ENCODE measurements at regions not wholly inside any gene's neighbourhood (a gene's known extent, or its start where the extent isn't known, plus 50 kb on each side); places are given as distances from the start of the nearest gene placed in this dataset.

GRCh38 chr9:20291201-20291600, 331.1 kb downstream of the MLLT3 start:
- DNase-seq (ENCODE audit: low read depth in 2 of 2, low spot score in 1 of 2), result no peak

DNA sequence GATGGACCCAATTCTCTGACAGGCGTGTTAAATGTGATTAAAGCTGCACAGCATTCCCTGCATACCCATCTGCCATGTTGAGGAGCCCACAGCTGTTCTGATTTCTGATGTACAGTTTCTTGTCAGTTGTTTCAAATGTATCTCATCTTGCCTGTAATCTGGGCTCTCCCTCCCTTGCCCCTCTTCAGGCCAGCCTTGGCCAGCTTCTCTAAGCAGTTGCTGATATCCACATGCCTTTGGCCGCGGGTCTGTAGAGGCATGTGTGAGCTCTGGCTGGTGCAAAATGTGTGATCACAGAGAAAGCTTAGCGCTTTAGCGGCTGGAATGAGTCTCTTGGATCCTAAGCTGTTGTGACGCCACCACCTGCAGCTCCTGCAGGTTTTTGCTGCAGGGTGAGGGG, 332.0 kb downstream of the MLLT3 start:
- DNase-seq (ENCODE audit: low read depth in 2 of 2, low spot score in 1 of 2), result no peak

- no peak for DNase-seq (ENCODE audit: low read depth in 2 of 2, low spot score in 1 of 2)
Measured at GRCh38 chr9:20289423-20290010, 332.8 kb downstream of the MLLT3 start.

DNA sequence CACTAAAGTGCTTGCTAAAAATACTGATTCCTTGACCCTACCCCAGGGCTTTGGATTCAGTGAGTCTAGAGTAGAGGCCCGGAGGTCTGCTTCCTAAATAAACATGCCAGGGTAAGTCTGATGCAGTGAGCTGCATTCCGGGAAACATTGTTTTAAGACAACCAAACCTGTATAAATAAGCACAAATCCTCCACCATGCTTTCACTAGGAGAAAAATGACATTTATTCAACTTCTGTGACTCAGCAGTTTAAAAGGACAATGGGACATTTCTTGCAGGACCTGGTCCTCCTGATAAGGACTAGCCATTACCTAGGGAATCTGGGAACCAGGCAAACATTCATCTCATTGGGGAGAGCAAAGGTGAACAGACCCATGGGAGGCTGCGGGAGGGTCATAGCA, 335.3 kb downstream of the MLLT3 start:
- DNase-seq (ENCODE audit: low read depth in 2 of 2, low spot score in 1 of 2), result no peak

DNA sequence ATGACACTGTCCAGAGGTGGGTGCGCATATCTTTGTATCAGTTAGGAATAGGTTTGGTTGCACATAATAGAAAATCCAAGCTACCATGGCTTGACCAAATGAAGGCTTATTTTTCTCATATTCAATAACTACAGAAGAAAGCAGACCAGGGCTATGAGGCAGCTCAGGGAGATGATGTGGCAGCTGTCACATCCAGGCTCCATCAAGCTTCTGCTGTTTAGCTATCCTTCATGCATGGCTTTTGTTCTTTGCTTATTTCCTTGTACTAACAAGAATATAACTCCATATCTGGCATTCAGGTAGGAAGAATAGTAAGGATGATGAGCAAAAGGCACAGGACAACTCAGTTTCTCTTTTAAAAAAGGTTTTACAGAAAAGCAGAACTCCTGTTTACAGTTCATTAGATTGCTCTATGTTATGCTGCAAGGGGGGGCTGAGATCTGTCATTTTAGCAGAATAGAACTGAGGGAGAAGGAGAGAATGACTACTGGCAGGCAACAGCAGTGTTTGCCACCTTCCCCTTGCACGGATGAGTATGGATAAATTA, 336.1 kb downstream of the MLLT3 start:
- no peak for DNase-seq (ENCODE audit: low read depth in 2 of 2, low spot score in 1 of 2)

DNA sequence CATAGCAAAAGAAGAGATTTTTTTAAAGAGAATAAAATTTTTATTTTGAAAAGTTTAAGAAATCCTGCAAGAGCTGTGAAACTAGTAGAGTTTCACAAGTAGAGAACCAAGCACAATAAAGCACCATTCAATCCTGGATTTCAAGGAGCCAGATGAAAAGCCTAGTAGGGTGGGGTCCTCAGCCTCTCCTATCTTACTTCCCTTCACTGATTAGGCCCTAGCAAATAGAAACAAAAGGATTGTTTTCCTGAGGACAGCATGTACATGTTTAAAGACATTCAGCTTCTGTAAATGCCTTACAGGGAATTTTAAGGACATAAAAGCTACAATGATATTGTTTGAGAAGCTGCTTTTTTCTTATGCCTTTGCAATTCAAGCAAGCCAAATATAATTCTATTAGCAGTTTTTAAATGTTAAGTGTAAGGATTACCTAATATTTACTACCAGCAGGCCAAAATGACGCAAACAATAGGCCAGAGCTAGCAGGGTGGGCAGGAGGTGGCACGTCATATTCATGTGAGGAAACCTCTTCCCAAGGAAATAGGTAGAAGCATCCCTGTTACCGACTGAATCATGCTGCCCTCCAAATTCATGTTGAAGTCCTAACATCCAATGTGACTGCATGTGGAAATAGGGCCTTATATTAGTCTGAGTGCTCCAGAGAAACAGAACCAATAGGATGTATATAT, 337.6 kb downstream of the MLLT3 start:
- DNase-seq (ENCODE audit: low read depth in 2 of 2, low spot score in 1 of 2), result no peak

DNA sequence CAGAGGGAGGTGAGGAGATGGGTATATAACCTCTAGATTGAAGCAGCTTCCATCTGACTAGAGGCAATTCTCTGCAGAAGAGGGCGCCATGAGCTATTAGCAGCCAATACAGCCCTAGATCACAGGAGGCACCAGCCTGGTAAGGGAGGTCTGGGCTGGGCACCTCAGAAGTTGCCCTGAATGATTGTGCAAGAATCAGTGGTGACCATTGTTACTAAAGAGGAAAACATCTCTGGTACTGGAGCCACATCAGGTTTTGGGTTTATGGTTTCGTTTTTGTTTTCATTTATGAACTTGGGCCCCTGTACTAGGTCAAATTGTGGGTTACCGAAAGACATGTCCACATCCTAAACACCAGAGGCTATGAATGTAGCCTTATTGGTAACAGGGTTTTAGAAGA, 342.0 kb downstream of the MLLT3 start:
- DNase-seq (ENCODE audit: low read depth in 2 of 2, low spot score in 1 of 2), result no peak

GRCh38 chr9:20276762-20277161, 345.5 kb downstream of the MLLT3 start:
- no peak for DNase-seq (ENCODE audit: low read depth in 2 of 2, low spot score in 1 of 2)

DNA sequence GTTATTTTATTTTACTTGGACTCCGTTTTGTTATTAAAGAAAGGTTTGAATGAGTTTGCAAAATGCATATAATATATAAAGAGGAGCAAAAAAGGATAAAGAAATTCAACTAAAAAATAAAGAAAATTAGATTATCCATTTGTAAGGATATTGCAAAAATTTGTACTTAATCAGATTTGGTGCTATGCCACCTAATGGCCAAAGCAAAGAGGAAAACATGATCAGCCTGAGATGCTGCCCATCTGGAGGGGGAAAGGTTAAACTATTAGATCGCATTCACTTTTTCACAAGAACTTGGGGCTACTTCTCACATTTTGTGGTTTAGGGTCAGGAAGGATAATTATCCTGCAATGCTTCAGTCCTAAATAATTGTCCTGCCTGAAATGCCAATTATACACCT, 350.6 kb downstream of the MLLT3 start:
- no peak for DNase-seq (ENCODE audit: low read depth in 2 of 2, low spot score in 1 of 2)

DNA sequence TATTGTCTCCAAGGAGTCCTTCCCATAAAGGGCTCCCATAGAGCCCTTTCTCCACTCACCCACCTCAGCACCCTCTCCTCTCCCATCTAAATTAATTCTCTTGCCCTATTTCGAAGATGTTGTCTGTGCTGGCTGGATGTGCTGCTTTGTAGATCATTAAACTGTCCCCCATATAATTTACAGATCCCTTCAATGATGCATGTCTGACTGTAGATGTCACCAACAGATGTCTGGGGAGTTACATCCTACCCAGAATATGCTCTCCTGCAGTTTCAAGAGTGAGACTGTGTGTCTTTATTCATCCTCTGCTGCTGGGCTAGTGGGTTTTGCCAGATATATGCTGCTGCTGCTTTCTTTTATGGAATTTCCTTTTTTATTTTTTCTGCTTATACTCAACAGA, 351.2 kb downstream of the MLLT3 start:
- DNase-seq (ENCODE audit: low read depth in 2 of 2, low spot score in 1 of 2), result no peak

DNA sequence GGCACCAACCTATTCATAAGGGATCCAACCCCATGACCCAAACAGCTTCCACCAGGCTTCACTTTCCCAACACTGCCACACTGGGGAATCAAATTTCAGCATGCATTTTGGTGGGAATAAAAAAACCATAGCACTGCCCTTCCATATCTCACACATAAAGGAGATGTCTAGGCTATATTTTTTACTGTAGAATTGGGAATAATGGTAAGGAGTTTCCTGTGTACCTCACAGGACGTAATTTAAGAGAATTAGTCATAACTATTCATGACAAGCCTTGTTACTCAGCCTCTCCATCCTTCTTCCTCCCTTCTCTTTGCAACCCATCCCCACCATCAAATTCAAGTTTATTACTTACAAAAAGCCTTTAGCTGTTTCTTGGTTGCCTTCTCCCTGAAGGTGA, 352.1 kb downstream of the MLLT3 start:
- DNase-seq (ENCODE audit: low read depth in 2 of 2, low spot score in 1 of 2), result no peak

DNA sequence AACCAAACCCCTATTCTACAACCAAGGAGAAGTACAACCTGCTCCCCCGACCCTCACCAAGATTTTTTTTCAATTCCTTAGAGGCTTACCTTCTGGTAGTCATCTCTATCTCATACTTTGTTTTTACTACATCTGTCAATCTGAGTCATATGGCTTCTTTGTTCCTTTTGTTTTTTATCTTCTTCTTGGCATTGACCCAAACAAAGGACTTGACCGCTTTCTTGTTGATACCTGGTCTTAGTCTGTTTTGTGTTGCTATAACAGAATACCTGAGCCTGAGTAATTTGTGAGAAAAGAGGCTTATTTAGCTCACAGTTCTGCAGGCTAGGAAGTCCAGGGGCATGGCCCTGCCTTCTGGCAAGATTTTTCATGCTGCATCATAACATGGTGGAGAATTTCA, 352.7 kb downstream of the MLLT3 start:
- no peak for DNase-seq (ENCODE audit: low read depth in 2 of 2, low spot score in 1 of 2)

DNA sequence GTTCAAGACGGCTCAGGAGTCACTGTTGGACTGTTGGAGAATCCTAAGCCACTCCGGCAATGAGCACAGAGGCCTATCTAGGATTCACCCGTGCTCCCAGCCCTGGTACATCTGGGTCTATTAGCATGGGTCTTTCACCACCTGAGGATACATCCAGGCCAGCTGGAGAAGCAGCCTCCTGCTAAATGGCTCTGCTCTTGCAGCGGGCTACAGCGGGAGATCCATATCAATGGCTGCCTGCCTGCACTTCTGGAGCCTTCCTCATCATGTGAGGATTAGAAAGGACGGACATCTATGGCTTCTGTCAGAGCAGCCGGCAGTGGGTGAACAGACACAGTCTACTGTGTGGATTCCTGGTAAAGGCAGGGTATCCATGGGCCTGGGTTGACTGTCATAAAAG, 357.4 kb downstream of the MLLT3 start:
- DNase-seq (ENCODE audit: low read depth in 2 of 2, low spot score in 1 of 2), result no peak

DNA sequence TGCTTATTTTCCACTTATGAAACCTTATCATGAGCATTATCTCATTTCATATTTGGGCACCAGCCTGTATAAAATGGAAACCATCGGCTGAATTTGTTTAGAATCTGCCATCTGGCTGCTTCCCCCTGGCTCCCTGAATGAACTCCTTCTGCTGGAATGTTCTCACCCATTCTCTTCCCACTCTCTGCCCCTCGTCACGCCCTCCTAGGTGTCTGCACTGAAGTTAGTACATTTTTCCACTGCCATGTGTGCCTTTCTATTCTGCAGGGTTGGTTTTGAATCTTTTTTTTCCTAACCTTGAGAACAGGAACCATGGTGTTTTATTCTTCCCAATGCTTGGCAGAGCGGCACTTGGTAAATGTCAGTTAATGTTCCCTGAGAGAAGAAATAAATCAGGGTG, 359.7 kb downstream of the MLLT3 start:
- no peak for DNase-seq (ENCODE audit: low read depth in 2 of 2, low spot score in 1 of 2)

DNA sequence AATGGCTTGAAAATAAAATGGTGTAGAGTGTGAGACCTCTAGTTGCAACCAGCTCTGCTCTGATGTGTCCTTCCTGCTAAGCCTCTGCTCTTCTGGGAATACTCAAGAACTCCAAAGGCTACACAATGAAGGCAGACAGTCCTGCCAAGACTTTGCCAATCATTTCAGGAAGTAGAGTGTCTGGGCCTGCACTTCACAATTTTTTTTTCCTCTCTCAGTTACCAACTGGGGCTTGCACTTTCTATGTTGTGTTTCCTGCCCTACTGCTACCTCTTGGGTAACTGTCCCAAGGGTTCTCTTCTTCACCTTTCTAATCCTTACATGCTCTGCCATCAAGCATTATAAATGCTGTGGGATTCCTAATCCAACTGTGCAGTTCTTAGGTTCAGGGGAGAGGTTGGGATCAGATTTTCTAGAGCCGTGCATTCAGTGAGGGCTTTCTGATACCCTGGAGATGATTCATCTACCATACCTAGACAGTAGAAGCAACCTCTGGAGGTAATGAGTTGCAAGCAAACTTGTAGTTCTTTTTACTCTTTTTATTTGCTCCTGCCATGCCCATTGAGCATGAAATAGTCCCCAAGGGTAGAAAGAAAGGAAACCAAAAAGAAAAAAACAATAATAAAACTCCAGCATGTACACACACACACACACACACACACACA, 365.9 kb downstream of the MLLT3 start:
- DNase-seq (ENCODE audit: low read depth in 2 of 2, low spot score in 1 of 2), result no peak

DNA sequence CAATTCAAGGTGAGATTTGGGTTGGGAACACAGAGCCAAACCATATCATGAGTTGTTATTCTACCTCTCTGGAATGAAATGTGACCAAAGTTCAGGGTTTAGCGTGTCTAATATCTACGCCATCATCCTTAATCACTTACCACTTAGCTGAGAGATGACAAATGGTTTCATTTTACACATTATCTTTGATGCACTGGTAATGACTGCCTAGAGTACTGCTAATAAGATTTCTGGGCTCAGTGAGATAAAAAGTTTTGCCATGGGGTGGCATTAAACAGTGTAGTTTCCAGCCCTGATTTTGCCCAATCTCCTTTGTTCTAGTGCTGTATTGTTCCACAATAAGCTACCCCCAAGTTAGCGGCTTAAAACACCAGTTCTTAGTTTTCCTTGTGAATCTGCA, 367.2 kb downstream of the MLLT3 start:
- no peak for DNase-seq (ENCODE audit: low read depth in 2 of 2, low spot score in 1 of 2)

DNA sequence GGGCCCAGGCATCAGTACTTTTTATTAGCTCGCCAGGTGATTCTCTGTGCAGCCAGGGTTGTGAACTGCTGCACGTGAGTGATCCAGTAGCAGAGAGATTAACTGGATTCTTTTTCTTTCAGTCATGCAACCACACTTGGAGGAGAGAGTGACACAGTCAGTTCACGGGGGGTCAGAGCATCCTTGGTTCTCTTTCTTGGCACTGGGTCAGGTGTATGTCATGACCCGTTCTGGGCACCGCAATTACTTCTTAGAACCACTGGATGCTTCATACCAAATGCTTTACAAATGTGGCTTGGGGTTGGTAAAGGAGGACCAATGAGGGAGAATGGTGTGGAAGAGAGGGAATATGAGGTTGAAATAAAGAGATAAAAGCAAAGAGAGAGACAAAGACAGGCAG, 368.7 kb downstream of the MLLT3 start:
- no peak for DNase-seq (ENCODE audit: low read depth in 2 of 2, low spot score in 1 of 2)

DNA sequence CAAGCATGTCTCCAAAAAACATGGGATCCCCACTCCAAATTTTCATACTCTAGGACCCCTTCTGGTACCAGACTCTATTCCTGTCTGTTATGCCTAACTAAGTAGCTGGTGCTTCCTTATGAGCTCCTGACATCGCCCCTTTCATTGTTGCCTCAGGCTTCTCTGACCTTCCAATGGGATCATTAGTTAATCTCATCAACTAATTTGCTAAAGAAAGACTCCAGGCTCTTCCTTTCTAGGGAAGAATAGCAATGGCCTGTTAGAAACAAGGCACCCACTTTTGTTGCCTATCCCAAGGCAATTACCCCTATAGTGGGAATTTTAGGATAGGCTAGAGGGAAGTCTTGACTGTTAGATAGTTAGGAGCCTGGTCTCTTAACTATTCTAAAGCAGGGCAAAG, 369.5 kb downstream of the MLLT3 start:
- no peak for DNase-seq (ENCODE audit: low read depth in 2 of 2, low spot score in 1 of 2)

DNA sequence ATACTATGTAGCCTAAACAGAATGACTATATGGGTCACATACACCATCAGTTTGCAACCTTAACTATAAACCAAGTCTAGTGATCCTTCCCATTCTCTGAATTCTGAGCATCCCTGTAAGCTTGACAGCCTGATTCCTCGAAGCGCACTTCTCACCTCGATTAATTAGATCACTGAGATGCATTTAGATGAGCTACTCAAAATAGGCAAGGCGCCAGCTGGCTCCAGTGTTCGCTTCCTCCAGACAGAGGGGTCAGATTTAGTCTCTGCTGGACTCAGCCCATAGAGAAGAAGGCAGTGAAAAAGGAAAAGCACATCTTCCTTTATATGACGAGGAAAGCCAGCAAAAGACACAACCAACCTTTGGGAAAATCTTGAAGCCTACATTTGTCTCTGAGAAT, 371.5 kb downstream of the MLLT3 start:
- DNase-seq (ENCODE audit: low read depth in 2 of 2, low spot score in 1 of 2), result no peak

- no peak for DNase-seq (ENCODE audit: low read depth in 2 of 2, low spot score in 1 of 2)
Measured at GRCh38 chr9:20244271-20244670, 378.0 kb downstream of the MLLT3 start.

DNA sequence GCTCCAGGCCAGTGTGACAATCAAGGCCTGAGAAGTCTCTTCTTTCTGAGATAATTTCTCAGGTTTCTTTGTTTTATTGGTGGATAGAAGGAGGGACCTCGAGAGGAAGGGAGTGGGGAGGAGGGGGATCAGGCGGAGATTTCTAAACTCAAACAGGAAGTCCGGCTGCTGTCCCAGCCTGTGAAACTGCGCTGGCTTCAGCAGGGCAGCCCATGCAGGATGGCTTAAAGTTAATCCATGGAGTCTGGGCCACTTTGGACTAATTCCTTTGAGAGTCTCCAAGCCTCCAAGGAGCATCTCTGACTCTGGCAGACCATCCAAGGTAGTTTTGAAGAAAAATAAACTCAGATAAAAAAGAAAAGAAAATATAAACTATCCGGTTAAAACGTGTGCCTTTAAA, 378.5 kb downstream of the MLLT3 start:
- DNase-seq (ENCODE audit: low read depth in 2 of 2, low spot score in 1 of 2), result no peak

- no peak for DNase-seq (ENCODE audit: low read depth in 2 of 2, low spot score in 1 of 2)
Measured at GRCh38 chr9:20242510-20243189, 379.6 kb downstream of the MLLT3 start.
